HepG2 (cell line): ENCODE measurements at regions not wholly inside any gene's neighbourhood (a gene's known extent, or its start where the extent isn't known, plus 50 kb on each side); places are given as distances from the start of the nearest gene placed in this dataset.

Experiments used
- CTCF ChIP-seq: sonication (generic); formaldehyde crosslinking; IDR thresholded peaks from 2 replicates; pipeline ENCODE4 v1.5.0; 2020; ENCODE audit warnings: mild to moderate bottlenecking, missing genetic modification reagents, moderate library complexity
- HNRNPH1 ChIP-seq: fragments of 200-400 bp; formaldehyde crosslinking; optimal IDR thresholded peaks from 2 replicates; pipeline ENCODE3; 2017; ENCODE audit warnings: mild to moderate bottlenecking, low read depth, low read length
- NR2F1 ChIP-seq, 2 experiments: fragments of 450-650 bp in 1 of 2; formaldehyde crosslinking in 1 of 2; IDR thresholded peaks; 2 replicates each; pipeline versions ENCODE4 v1.5.0 to v1.6.1; 2016 to 2020; ENCODE audit warnings: mild to moderate bottlenecking in 1 of 2, missing compliant biosample characterization in 1 of 2, missing genetic modification reagents in 1 of 2, moderate library complexity in 1 of 2
- U2AF1 ChIP-seq: fragments of 200-400 bp; formaldehyde crosslinking; optimal IDR thresholded peaks from 2 replicates; pipeline ENCODE3; 2017; ENCODE audit warnings: mild to moderate bottlenecking, low read depth, low read length
- ZNF354B ChIP-seq: sonication (generic); formaldehyde crosslinking; IDR thresholded peaks from 2 replicates; pipeline ENCODE4 v1.8.0; 2022; ENCODE audit warnings: mild to moderate bottlenecking, missing genetic modification reagents

- TF ChIP-seq CTCF (CRISPR knock-in tag) = no peak
- no peak for TF ChIP-seq U2AF1
- no peak for TF ChIP-seq HNRNPH1
- no peak for TF ChIP-seq ZNF354B (CRISPR knock-in tag)
- TF ChIP-seq NR2F1 (CRISPR knock-in tag; IDR thresholded peaks at IDR 0.05) = no peak
These were observed 577.7 kb upstream of the NOVA1 start for GRCh38 chr14:27175489-27175888.
